ENCODE measurements at regions not wholly inside any gene's neighbourhood (a gene's known extent, or its start where the extent isn't known, plus 50 kb on each side); places are given as distances from the start of the nearest gene placed in this dataset.

DNA sequence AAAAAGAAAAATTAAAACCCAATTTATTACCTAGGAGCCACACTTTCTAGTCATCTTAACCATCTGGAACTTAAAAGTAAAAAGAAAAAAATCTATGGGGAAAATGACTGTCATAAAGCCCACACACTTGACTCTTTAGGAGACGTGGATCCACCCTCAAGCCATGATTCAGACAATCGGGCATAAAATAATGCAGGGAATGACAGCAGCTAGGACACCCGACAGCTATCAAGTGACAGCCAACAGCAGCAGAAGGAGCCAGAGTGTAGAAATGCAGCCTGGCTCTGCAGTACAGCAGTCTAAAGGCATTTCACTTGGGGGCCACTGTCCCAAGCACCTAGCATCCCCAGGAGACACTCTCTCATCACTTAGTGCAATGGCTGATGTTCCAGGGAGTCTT is 226.9 kb downstream of the CAAP1 start:
- TF ChIP-seq, protein P1, sequence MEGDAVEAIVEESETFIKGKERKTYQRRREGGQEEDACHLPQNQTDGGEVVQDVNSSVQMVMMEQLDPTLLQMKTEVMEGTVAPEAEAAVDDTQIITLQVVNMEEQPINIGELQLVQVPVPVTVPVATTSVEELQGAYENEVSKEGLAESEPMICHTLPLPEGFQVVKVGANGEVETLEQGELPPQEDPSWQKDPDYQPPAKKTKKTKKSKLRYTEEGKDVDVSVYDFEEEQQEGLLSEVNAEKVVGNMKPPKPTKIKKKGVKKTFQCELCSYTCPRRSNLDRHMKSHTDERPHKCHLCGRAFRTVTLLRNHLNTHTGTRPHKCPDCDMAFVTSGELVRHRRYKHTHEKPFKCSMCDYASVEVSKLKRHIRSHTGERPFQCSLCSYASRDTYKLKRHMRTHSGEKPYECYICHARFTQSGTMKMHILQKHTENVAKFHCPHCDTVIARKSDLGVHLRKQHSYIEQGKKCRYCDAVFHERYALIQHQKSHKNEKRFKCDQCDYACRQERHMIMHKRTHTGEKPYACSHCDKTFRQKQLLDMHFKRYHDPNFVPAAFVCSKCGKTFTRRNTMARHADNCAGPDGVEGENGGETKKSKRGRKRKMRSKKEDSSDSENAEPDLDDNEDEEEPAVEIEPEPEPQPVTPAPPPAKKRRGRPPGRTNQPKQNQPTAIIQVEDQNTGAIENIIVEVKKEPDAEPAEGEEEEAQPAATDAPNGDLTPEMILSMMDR (conservative IDR thresholded peaks at IDR 0.05; ENCODE audit: low read depth, low read length) = no peak
- no peak for TF ChIP-seq EZH2 (IDR thresholded peaks at IDR 0.05; ENCODE audit: borderline replicate concordance, low read depth, low read length, poor library complexity, severe bottlenecking)

Measured in A673 (cell line).